HepG2 (cell line): ENCODE measurements at regions not wholly inside any gene's neighbourhood (a gene's known extent, or its start where the extent isn't known, plus 50 kb on each side); places are given as distances from the start of the nearest gene placed in this dataset.

ENCODE experiments used
- BCL3 ChIP-seq: sonication (generic); formaldehyde crosslinking; IDR thresholded peaks from 2 replicates; pipeline ENCODE4 v1.5.1; 2020; ENCODE audit warnings: mild to moderate bottlenecking, missing genetic modification reagents, moderate library complexity
- FOXK2 ChIP-seq: fragments of 450-650 bp; IDR thresholded peaks from 2 replicates; pipeline ENCODE4 v1.6.1; 2016
- GLMP ChIP-seq: sonication (generic); formaldehyde crosslinking; IDR thresholded peaks from 2 replicates; pipeline ENCODE4 v1.9.0; 2021; ENCODE audit warnings: missing genetic modification reagents, mild to moderate bottlenecking, borderline replicate concordance
- MEF2D ChIP-seq: sonication (generic); formaldehyde crosslinking; IDR thresholded peaks from 2 replicates; pipeline ENCODE4 v1.5.1; 2020; ENCODE audit warnings: mild to moderate bottlenecking, missing genetic modification reagents
- NFE2 ChIP-seq: sonication (generic); formaldehyde crosslinking; IDR thresholded peaks from 2 replicates; pipeline ENCODE4 v1.4.0; 2020; ENCODE audit warnings: missing genetic modification reagents
- NFE2L1 ChIP-seq: sonication (generic); formaldehyde crosslinking; IDR thresholded peaks from 2 replicates; pipeline ENCODE4 v1.4.0; 2020; ENCODE audit warnings: missing genetic modification reagents, mild to moderate bottlenecking, borderline replicate concordance
- NKX3-1 ChIP-seq: sonication (generic); formaldehyde crosslinking; IDR thresholded peaks from 2 replicates; pipeline ENCODE4 v1.5.0; 2020; ENCODE audit warnings: missing genetic modification reagents
- NRL ChIP-seq: sonication (generic); formaldehyde crosslinking; IDR thresholded peaks from 2 replicates; pipeline ENCODE4 v1.5.0; 2020; ENCODE audit warnings: missing genetic modification reagents, mild to moderate bottlenecking, moderate library complexity, borderline replicate concordance
- RAD21 ChIP-seq: fragments of 450-650 bp; formaldehyde crosslinking; IDR thresholded peaks from 2 replicates; pipeline ENCODE4 v1.5.0; 2020; ENCODE audit warnings: mild to moderate bottlenecking
- SMAD9 ChIP-seq: sonication (generic); formaldehyde crosslinking; IDR thresholded peaks from 2 replicates; pipeline ENCODE4 v1.5.1; 2020; ENCODE audit warnings: mild to moderate bottlenecking, missing genetic modification reagents
- TP53 ChIP-seq: sonication (generic); formaldehyde crosslinking; conservative IDR thresholded peaks from 2 replicates; pipeline ENCODE4 v1.4.0; 2020; ENCODE audit warnings: missing genetic modification reagents
- TRIM24 ChIP-seq: sonication (generic); formaldehyde crosslinking; IDR thresholded peaks from 2 replicates; pipeline ENCODE4 v1.8.0; 2022; ENCODE audit warnings: mild to moderate bottlenecking, missing genetic modification reagents
- U2AF2 ChIP-seq: fragments of 200-400 bp; formaldehyde crosslinking; IDR thresholded peaks from 2 replicates; pipeline ENCODE4 v1.6.1; 2017; ENCODE audit warnings: low read depth, mild to moderate bottlenecking, low read length
- YEATS4 ChIP-seq: sonication (generic); formaldehyde crosslinking; IDR thresholded peaks from 2 replicates; pipeline ENCODE4 v1.4.0; 2020; ENCODE audit warnings: missing genetic modification reagents, borderline replicate concordance
- ZC3H13 ChIP-seq: sonication (generic); formaldehyde crosslinking; IDR thresholded peaks from 2 replicates; pipeline ENCODE4 v1.8.1; 2023; ENCODE audit warnings: mild to moderate bottlenecking, missing genetic modification reagents, moderate library complexity
- ZFP62 ChIP-seq: sonication (generic); formaldehyde crosslinking; IDR thresholded peaks from 2 replicates; pipeline ENCODE4 v1.4.0; 2020; ENCODE audit warnings: missing genetic modification reagents
- ZFP82 ChIP-seq: sonication (generic); formaldehyde crosslinking; IDR thresholded peaks from 2 replicates; pipeline ENCODE4 v1.5.1; 2020; ENCODE audit warnings: mild to moderate bottlenecking, missing genetic modification reagents, borderline replicate concordance
- ZNF124 ChIP-seq: sonication (generic); formaldehyde crosslinking; IDR thresholded peaks from 2 replicates; pipeline ENCODE4 v1.4.0; 2020; ENCODE audit warnings: missing genetic modification reagents
- ZNF350 ChIP-seq: sonication (generic); formaldehyde crosslinking; IDR thresholded peaks from 2 replicates; pipeline ENCODE4 v1.4.0; 2020; ENCODE audit warnings: mild to moderate bottlenecking, low read depth, missing genetic modification reagents, borderline replicate concordance
- ZNF383 ChIP-seq: sonication (generic); formaldehyde crosslinking; IDR thresholded peaks from 2 replicates; pipeline ENCODE4 v1.4.0; 2020; ENCODE audit warnings: missing genetic modification reagents, mild to moderate bottlenecking, borderline replicate concordance
- ZNF557 ChIP-seq: sonication (generic); formaldehyde crosslinking; IDR thresholded peaks from 2 replicates; pipeline ENCODE4 v1.4.0; 2020; ENCODE audit warnings: missing genetic modification reagents
- ZNF577 ChIP-seq: sonication (generic); formaldehyde crosslinking; IDR thresholded peaks from 2 replicates; pipeline ENCODE4 v1.4.0; 2020; ENCODE audit warnings: mild to moderate bottlenecking, low read depth, missing genetic modification reagents, borderline replicate concordance
- ZNF674 ChIP-seq: sonication (generic); formaldehyde crosslinking; IDR thresholded peaks from 2 replicates; pipeline ENCODE4 v1.5.0; 2020; ENCODE audit warnings: low read depth, mild to moderate bottlenecking, missing genetic modification reagents
- TF ChIP-seq, protein P1 (sequence below): sonication (generic); formaldehyde crosslinking; IDR thresholded peaks from 2 replicates; pipeline ENCODE4; 2020; ENCODE audit warnings: missing genetic modification reagents, mild to moderate bottlenecking, borderline replicate concordance
- TF ChIP-seq, protein P2 (sequence below): sonication (generic); formaldehyde crosslinking; IDR thresholded peaks from 2 replicates; pipeline ENCODE4 v1.8.1; 2023; ENCODE audit warnings: mild to moderate bottlenecking, missing genetic modification reagents

GRCh38 chr2:16069933-16070647, 129.7 kb downstream of the MYCN start (continued):
- TF ChIP-seq ZFP82 (CRISPR knock-in tag) (no peak), ZFP62 (CRISPR knock-in tag) (no peak), TP53 (CRISPR knock-in tag) (no peak), NFE2 (CRISPR knock-in tag) (no peak), U2AF2 (no peak), ZNF350 (CRISPR knock-in tag) (no peak), SMAD9 (CRISPR knock-in tag) (no peak), MEF2D (CRISPR knock-in tag) (no peak), NKX3-1 (CRISPR knock-in tag) (peak; percentile 79; the same call in 1 of the 2 replicates), ZNF674 (no peak), ZNF577 (CRISPR knock-in tag) (no peak), ZNF124 (CRISPR knock-in tag) (no peak; the same call in 1 of the 2 replicates), TRIM24 (CRISPR knock-in tag) (no peak), GLMP (CRISPR knock-in tag) (no peak), BCL3 (no peak), NRL (CRISPR knock-in tag) (peak; percentile 68), ZC3H13 (CRISPR knock-in tag) (no peak), FOXK2 (no peak), ZNF383 (CRISPR knock-in tag) (no peak), RAD21 (no peak), ZNF557 (CRISPR knock-in tag) (no peak), NFE2L1 (no peak), YEATS4 (CRISPR knock-in tag) (peak; percentile 74)
- TF ChIP-seq, protein P1, sequence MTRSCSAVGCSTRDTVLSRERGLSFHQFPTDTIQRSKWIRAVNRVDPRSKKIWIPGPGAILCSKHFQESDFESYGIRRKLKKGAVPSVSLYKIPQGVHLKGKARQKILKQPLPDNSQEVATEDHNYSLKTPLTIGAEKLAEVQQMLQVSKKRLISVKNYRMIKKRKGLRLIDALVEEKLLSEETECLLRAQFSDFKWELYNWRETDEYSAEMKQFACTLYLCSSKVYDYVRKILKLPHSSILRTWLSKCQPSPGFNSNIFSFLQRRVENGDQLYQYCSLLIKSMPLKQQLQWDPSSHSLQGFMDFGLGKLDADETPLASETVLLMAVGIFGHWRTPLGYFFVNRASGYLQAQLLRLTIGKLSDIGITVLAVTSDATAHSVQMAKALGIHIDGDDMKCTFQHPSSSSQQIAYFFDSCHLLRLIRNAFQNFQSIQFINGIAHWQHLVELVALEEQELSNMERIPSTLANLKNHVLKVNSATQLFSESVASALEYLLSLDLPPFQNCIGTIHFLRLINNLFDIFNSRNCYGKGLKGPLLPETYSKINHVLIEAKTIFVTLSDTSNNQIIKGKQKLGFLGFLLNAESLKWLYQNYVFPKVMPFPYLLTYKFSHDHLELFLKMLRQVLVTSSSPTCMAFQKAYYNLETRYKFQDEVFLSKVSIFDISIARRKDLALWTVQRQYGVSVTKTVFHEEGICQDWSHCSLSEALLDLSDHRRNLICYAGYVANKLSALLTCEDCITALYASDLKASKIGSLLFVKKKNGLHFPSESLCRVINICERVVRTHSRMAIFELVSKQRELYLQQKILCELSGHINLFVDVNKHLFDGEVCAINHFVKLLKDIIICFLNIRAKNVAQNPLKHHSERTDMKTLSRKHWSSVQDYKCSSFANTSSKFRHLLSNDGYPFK (CRISPR knock-in tag): 0 out of 2 replicates have a peak, but pooled peaks have one; percentile 65
- TF ChIP-seq, protein P2, sequence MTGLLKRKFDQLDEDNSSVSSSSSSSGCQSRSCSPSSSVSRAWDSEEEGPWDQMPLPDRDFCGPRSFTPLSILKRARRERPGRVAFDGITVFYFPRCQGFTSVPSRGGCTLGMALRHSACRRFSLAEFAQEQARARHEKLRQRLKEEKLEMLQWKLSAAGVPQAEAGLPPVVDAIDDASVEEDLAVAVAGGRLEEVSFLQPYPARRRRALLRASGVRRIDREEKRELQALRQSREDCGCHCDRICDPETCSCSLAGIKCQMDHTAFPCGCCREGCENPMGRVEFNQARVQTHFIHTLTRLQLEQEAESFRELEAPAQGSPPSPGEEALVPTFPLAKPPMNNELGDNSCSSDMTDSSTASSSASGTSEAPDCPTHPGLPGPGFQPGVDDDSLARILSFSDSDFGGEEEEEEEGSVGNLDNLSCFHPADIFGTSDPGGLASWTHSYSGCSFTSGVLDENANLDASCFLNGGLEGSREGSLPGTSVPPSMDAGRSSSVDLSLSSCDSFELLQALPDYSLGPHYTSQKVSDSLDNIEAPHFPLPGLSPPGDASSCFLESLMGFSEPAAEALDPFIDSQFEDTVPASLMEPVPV: 0 out of 2 replicates have a peak, but pooled peaks have one; percentile 5
